HT-29 (cell line): ENCODE measurements at regions not wholly inside any gene's neighbourhood (a gene's known extent, or its start where the extent isn't known, plus 50 kb on each side); places are given as distances from the start of the nearest gene placed in this dataset.
"Not testable (repeated sequence)": the region's sequence is repeated elsewhere in the genome, so short reads cannot be mapped to it uniquely, and the experiment has no call there.

Experiments used
- DNase-seq: peaks from one replicate; pipeline ENCODE4 v3.0.0-alpha.2; 2015; ENCODE audit warnings: low spot score

GRCh38 chr3:184440151-184440550, 60.3 kb downstream of the CHRD start:
- DNase-seq = no peak

GRCh38 chr3:184441202-184441900, 61.5 kb downstream of the CHRD start:
- DNase-seq = no peak

DNA sequence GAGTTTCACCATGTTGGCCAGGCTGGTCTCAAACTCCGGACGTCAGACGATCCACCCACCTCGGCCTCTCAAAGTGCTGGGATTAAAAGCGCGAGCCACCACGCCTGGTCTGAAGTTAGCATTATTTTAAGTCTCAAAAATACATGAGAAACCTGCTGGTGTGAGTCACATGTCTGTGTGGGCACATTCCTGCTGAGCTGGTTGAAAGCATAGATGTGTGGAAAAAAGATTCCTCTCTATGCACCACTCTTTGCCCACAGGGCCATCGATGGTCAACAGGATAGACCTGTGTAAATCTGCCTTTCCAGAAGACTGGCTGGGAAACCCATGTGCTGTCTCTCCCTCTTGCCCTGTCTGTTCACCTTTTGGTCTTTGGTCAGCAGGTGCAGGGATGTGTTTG, 63.5 kb downstream of the CHRD start:
- no peak for DNase-seq

DNA sequence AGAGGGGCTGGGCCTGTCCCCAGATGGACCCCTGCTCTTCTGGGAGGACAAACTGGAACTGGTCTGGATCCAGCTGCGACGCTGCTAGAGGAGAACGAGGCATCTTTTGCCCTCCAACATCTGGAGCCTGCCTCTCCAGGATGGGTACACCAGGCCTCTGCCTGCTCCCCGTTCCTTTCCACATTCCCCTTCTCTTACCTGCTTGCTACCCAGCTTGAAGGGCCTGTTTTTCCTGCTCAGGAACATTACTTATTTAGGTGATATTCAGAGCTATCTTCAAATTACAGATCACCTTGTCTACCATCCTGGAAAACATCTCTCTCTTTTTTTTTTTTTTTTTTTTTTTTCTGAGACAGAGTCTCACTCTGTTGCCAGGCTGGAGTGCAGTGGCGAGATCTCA, 64.0 kb downstream of the CHRD start:
- no peak for DNase-seq

- peak; percentile 69 for DNase-seq
Measured at GRCh38 chr3:184448321-184449160, 68.7 kb downstream of the CHRD start.

DNA sequence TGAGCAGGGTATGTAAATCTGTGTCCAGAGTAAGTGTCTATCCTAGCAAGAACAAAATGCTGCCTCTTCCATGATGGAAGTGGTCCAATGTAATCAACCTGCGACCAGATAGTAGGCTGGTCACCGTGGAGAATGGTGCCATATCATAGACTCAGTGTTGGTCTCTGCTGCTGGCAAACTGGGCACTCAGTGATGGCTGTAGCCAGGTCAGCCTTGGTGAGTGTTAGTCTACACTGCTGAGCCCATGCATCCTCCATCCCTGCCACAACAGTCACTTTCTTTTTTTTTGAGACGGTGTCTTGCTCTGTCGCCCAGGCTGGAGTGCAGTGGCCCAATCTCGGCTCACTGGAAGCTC, 69.3 kb downstream of the CHRD start:
- no peak for DNase-seq

DNA sequence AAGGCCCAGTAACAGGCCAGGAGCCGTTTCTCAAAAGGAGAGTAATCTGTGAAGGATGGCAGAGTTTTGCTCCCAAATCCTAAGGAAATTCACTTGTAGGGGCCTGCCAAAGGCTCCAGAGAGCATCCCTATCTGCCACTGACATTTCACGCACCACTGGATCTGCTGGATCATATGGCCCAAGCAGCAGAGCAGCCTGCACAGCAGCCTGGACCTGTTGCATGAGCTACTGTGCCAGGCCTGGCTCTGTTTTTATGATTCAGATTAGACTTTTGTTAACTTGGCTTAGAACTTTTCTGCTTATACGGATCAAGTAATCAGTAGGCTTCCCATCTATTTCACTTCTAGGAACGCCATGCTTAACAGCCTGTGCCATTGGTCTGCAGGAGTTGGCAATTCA, 70.7 kb downstream of the CHRD start:
- DNase-seq = no peak

- DNase-seq = no peak
Measured at GRCh38 chr3:184453296-184453695, 73.4 kb downstream of the CHRD start.

DNA sequence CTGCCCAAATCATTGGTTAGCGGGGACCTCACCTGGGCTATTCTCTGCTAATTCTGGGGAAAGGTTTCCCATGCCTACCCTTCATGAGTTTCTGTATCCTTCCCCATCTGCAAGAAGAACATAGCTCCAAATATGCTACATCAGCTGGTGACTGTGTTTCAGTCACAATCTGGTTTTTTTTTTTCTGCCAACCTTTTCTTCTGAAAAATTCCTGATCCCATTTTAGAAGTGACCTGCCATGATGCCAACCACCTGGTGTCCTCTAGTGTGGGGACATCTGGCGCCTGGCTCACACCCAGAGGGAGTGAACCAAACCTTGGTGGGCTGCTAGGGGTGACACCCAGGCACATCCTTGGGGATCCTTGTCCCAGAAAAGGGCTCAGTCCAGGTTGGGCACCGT, 76.1 kb downstream of the CHRD start:
- no peak for DNase-seq

DNA sequence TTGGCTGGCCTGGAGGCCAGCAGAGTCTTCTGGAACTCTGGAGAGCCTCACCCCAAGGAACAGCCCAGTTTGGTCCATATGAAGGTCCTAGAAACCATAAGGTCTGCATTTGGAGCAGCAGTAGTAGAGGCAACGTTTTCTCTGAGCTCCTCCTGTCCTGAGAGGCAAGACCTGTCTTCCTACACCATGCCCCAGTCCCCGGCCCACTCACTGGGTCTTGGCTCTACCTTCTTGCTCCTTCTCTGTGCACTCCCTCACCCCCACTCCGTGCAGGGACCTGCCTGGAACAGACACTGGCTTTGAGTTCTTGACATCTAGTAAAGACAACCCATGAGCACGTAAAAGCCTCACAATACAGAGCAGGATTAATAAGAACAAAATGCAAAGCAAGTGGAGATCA, 76.6 kb downstream of the CHRD start:
- no peak for DNase-seq

- DNase-seq = no peak
Measured at GRCh38 chr3:184457329-184457728, 77.5 kb downstream of the CHRD start.

- DNase-seq = not testable (repeated sequence)
Measured at GRCh38 chr3:184457784-184458377, 78.0 kb downstream of the CHRD start.

DNA sequence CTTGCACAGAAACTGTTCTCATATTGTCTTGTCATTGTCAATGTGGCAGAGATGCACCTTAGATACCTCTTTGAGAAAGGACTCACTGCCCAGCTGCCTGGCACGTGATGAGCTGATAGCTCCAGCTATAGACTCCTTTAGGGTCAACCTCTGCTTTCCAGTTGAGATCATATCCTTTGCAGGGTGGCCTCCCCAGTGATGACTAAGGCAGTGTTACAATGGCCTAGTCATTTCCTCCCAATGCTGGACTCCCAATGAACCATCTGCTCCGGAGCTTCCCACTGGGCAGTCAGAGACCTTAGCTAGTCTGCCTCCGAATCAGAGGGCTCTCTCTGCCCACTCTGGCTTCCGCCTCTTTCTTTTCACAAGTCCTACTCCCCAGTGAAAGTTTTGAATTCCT, 79.5 kb downstream of the CHRD start:
- no peak for DNase-seq

DNA sequence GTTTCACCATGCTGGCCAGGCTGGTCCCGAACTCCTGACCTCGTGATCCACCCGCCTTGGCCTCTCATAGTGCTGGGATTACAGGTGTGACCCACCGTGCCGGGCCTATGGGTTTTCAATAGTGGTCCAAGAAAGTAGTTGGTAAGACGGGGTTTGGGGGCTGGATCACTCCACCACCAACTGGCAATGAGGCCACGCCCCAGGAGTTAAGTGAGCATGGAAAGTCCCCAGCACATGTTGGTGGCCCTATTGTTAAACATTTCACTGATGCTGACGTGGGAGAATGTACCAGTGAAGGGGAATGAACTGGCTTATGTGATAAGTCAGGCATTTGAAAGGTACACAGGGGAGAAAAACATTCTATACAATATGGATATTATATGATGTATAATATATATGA, 80.4 kb downstream of the CHRD start:
- DNase-seq = no peak

DNA sequence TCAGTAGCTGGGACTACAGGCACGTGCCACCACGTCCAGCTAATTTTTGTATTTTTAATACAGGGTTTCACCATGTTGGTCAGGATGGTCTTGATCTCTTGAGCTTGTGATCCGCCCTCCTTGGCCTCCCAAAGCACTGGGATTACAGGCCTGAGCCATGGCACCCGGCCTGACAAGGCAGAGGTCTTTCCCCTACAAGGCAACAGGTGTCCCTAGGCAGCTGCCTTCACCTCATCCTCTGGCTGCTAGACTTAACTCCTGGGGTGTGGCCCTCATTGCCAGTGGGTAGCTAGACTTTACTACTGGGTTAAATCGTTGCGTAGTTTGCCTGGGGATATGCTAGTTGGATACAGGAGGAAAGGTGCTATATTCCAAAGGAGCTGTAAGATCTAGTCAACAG, 81.4 kb downstream of the CHRD start:
- no peak for DNase-seq

DNA sequence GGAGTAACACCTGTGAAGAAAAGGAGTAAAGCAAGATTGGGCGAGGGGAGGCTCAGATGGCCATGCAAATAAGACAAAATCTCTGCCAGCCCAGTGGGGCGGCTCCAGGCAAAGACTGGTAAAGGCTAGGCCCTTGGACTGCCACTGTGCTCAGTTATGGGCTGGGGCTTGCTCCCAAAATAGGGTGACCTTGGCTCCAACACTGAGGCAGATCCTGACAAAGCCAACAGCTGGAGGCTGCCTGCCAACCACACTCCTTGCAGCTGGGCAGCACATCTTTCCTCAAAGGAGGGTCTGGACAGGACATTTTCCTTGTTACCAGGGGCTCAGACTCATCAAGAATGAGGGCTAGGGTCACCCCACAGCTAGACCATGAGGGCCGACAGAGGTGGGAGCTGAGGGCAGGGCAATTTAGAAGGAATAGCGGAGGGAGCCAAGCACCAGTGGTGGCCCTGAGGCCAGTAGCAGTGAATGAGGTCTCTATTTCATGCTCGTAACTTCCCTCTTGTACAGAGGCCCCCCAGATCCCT, 86.1 kb downstream of the CHRD start:
- no peak for DNase-seq

GRCh38 chr3:184466413-184466960, 86.6 kb downstream of the CHRD start:
- DNase-seq = peak; percentile 30

GRCh38 chr3:184467171-184467570, 87.3 kb downstream of the CHRD start:
- DNase-seq = no peak

- no peak for DNase-seq
Measured at GRCh38 chr3:184470551-184470950, 90.7 kb downstream of the CHRD start.

DNA sequence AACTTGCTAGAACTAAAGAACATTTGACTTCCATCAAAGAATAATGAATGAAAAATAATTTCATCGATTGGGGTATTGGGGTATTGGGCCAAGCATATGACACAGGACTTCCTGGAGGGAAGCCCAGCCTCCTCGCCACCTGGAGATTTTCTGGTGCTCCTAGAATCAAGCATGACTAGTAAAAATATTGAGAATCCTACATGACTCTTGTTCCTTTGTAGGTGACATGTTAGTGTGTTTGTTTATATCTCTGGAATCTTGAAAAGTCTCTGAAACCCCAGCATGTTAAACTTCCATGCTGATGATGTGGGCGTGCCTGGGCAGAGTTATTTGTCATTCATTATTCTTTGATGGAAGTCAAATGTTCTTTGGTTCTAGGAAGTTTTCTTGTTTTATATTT, 90.1 kb upstream of the EPHB3 start:
- no peak for DNase-seq

DNA sequence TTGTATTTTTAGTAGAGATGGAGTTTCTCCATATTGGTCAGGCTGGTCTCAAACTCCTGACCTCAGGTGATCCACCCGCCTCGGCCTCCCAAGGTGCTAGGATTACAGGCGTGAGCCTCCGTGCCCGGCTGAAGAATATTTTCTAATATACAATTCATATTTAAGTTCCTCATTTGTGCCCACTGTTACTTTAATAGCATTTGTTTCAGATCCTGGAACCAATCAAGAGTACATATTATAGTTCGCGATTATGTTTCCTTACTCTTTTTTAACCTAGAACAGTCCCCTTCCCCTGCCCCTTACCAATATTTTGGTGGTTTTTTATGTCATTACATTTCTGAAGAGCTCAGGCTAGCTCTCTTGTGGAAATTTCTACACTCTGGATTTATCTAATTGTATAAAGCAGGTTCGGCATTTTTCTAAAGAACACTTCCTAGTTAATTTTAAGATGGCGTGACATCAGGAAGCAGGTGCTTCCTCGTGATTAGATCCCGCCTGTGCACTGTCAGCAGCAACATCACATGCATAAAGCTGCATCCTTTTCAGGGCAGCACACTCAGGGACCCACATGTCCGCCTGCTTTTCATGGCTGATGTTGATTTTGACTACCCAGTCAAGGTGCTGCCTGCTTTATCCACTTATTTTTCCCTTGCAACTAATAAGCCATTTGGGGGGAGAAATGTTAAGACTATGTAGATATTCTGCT, 88.7 kb upstream of the EPHB3 start:
- no peak for DNase-seq

DNA sequence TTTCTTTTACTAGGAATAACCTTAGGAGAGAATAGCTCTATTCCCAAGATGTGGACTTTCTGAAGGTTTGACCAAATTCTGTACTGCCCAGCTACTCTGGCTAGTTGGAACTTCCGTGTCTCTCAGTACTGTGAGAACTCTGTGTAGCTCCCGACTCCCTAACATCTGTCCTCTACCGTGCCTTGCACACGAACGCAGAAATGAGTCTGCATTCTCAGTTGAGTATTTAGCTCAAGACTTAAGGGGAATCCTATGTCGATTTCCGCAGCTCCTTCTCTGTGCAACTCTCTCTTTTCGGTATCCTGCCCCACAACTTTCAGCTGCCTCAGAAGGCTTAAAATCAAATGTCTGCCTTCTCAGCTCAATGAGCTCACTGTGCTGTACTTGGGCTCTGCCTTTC, 86.7 kb upstream of the EPHB3 start:
- no peak for DNase-seq
